ENCODE measurements at regions not wholly inside any gene's neighbourhood (a gene's known extent, or its start where the extent isn't known, plus 50 kb on each side); places are given as distances from the start of the nearest gene placed in this dataset.

DNA sequence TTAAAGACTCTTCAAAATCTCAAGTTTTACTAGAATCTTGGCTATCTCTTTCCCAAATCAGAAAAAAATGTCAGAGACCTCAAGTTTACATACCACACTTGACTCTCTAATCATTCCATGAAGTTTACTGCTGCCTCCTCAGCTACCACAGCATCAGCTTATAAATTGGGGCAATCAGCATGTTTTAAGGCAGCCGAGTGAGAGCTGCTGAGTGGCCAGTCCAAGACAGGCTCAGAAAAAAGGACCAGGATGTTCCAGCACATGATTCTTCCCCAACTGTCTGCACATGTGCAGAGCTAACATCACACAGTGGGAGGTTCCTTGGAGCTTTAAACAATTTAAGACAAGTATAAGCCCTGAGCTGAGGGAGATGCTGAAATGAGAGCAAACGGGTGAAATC, 140.6 kb upstream of the NUDT7 start:
- H3K4me3 ChIP-seq, result no peak overlapping the region
- peaks cover 0 to under 1% of the 10 kb centered on the region in 2 donors for H3K27me3 ChIP-seq
- ATAC-seq, result no peak
- intact Hi-C loops (cut with DNase I), result loop anchor here in 1 of 2 donors (5.0 kb wide), 1 partner anchor 344 kb away; no protein-coding TSS in a partner anchor
- no peaks in the 10 kb centered on the region for H3K9me3 ChIP-seq
- TF ChIP-seq, protein P1, sequence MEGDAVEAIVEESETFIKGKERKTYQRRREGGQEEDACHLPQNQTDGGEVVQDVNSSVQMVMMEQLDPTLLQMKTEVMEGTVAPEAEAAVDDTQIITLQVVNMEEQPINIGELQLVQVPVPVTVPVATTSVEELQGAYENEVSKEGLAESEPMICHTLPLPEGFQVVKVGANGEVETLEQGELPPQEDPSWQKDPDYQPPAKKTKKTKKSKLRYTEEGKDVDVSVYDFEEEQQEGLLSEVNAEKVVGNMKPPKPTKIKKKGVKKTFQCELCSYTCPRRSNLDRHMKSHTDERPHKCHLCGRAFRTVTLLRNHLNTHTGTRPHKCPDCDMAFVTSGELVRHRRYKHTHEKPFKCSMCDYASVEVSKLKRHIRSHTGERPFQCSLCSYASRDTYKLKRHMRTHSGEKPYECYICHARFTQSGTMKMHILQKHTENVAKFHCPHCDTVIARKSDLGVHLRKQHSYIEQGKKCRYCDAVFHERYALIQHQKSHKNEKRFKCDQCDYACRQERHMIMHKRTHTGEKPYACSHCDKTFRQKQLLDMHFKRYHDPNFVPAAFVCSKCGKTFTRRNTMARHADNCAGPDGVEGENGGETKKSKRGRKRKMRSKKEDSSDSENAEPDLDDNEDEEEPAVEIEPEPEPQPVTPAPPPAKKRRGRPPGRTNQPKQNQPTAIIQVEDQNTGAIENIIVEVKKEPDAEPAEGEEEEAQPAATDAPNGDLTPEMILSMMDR (IDR thresholded peaks at IDR 0.05), result no peak
- H3K4me1 ChIP-seq, result no peaks in the 10 kb centered on the region
- DNase-seq, result no peak
- no peaks in the 10 kb centered on the region for H3K36me3 ChIP-seq
- H3K27ac ChIP-seq, result no peak overlapping the region

DNA sequence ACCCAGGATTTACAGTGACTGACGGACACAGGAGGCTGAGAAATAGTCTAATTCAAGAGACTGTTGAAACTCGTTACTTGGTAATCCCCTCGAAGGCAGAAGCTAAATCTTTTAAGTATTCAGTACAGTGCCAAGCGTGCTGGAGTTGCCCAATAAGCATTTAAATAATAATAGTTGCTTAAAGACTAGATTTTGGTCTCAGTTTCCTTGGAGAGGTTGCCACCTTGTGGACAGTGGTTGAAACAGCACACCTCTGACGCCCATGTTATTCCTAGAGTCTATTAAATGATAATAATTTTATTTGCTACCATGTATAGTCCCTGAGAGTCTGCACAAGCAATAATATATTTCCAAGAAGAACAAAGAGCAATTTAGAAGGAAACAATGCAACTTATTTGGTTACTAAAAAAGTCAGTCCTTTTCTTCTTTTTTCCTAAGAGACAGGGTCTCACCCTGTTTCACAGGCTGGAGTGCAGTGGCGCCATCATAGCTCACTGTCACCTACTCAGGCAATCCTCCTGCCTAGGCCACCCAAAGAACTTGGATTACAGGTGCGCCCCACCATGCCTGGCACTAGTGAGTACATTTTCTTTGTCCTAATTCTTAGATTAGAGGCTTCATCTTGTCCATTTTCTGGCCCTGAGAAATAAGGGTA, 138.0 kb upstream of the NUDT7 start:
- Histone ChIP-seq H3K4me1 (no peaks in the 10 kb centered on the region), H3K36me3 (no peaks in the 10 kb centered on the region), H3K4me3 (no peak overlapping the region), H3K9me3 (no peaks in the 10 kb centered on the region), H3K27ac (no peak overlapping the region), H3K27me3 (peaks cover 0 to 5% of the 10 kb centered on the region in 2 donors)
- DNase-seq (peak in 2 of 4 donors; percentile 42 to 72), ATAC-seq (peak; percentile 89)
- TF ChIP-seq, protein P1 (IDR thresholded peaks at IDR 0.05), result peak; percentile 83 to 89
- intact Hi-C loops (cut with DNase I), result loop anchor here in 1 of 2 donors (5.0 kb wide), 1 partner anchor 347 kb away; no protein-coding TSS in a partner anchor

DNA sequence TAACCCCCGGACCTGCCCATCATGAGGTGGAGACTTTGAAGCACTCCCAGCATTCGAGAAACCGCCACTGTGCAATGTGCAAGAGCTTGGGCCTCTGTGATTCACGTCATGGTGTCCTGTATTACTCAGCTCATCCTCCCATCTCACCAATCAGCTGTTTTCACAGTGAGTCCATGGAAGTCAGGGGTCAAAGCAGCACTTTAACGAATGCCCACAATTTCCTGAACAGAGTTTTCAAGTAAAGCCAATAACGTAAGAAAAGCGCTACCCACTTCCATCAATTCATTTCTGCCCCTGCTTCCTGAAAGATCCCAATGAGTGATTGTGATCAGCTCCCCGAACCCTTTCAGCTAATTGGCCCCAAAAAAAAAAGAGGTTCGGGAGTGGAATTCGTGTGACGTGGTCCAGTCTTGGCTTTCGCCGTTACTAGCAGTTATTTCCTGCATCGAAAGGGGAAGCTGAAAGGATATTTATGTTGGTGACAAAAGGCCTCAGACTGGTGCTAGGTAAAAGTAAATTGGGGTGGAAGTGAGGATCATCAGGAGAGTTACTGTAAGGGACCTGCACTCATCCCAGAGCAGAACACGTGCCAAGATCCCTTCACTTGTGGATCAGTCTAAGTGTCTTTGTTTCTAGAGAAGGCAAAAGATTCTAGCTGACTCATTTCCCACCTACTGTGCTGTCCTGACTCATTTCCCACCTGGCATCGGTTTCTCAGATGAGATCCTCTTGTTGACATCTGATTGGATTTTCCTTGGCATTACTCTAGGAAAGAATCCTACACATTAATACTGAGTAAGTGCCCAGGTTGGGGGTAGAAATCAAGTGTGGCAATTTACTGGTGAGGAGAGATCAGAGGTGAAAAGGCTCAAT, 136.7 kb upstream of the NUDT7 start:
- no peak for DNase-seq
- Histone ChIP-seq H3K9me3 (no peaks in the 10 kb centered on the region), H3K27ac (no peak overlapping the region), H3K36me3 (no peaks in the 10 kb centered on the region), H3K4me3 (no peak overlapping the region), H3K4me1 (no peaks in the 10 kb centered on the region), H3K27me3 (peaks cover 0 to 5% of the 10 kb centered on the region in 2 donors)
- TF ChIP-seq, protein P1 (IDR thresholded peaks at IDR 0.05), result no peak
- peak; percentile 10 for ATAC-seq
- intact Hi-C loops (cut with DNase I), result no loop called here

DNA sequence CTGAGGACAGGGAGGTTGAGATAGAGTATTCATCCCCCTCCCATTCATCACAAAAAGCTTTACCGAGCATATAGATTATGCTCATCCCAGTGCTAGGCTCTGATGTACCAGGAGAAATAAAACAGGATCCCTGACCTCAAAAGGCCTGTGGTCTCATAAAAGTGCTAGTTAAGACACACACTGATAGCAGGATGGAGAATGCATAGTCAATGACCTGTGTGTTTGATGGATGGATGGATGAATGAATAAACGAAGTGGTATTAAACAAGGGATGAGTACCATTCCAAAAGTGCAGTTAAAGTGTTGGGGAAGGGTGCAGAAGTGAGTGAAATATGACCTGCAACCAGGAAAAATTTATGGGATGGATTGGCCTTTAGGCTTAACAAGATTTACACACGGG, 133.9 kb upstream of the NUDT7 start:
- intact Hi-C loops (cut with DNase I), result no loop called here
- Histone ChIP-seq H3K4me1 (no peaks in the 10 kb centered on the region), H3K27me3 (peaks cover 0 to 5% of the 10 kb centered on the region in 2 donors), H3K36me3 (no peaks in the 10 kb centered on the region), H3K27ac (no peak overlapping the region), H3K4me3 (no peak overlapping the region), H3K9me3 (no peaks in the 10 kb centered on the region)
- DNase-seq (no peak), ATAC-seq (no peak)
- TF ChIP-seq, protein P1 (IDR thresholded peaks at IDR 0.05), result no peak
